ENCODE measurements at regions not wholly inside any gene's neighbourhood (a gene's known extent, or its start where the extent isn't known, plus 50 kb on each side); places are given as distances from the start of the nearest gene placed in this dataset.

- no peaks in the 10 kb centered on the region for H3K4me1 ChIP-seq (ENCODE audit: control extremely low read depth in 1 of 4, control insufficient read depth in 4 of 4, insufficient read depth in 4 of 4, low read length in 3 of 4)
- no peak for DNase-seq
- no peak overlapping the region for H3K27ac ChIP-seq (ENCODE audit: insufficient read depth in 1 of 2, low read depth in 1 of 2, low read length in 2 of 2, poor library complexity in 1 of 2, severe bottlenecking in 2 of 2)
- no peaks in the 10 kb centered on the region for H3K9me3 ChIP-seq (ENCODE audit: control extremely low read depth in 1 of 5, control insufficient read depth in 4 of 5, insufficient read depth in 2 of 5, low read depth in 1 of 5, low read length in 4 of 5)
- CTCF ChIA-PET = interaction anchor here (0.7 kb wide), 1 partner anchor 99 kb away, joined by 3 read pairs; no protein-coding TSS in a partner anchor
- H3K36me3 ChIP-seq (ENCODE audit: control insufficient read depth in 4 of 4, insufficient read depth in 4 of 4, low read length in 3 of 4) = no peaks in the 10 kb centered on the region
- peaks cover 0 to 4% (median 0%) of the 10 kb centered on the region in 5 experiments for H3K27me3 ChIP-seq (replicated peaks in 2 of 5; ENCODE audit: control insufficient read depth in 4 of 5, insufficient read depth in 5 of 5, low read length in 4 of 5)
- POLR2A ChIA-PET = no interaction called here
- WGBS (ENCODE audit: insufficient coverage) = no CpG with 5 or more reads among the region's 1 CpG
- H3K4me3 ChIP-seq (ENCODE audit: control insufficient read depth in 1 of 7, extremely low read depth in 1 of 7, insufficient read depth in 4 of 7, low read depth in 2 of 7, low read length in 6 of 7) = no peak overlapping the region
Measured at GRCh38 chrX:112313201-112313600, 230.6 kb upstream of the TRPC5 start.

GRCh38 chrX:112306027-112306426 lies 223.5 kb upstream of the TRPC5 start:
- ChIA-PET POLR2A (no interaction called here), CTCF (no interaction called here)
- no peaks in the 10 kb centered on the region for H3K9me3 ChIP-seq (ENCODE audit: control extremely low read depth in 1 of 5, control insufficient read depth in 4 of 5, insufficient read depth in 2 of 5, low read depth in 1 of 5, low read length in 4 of 5)
- 84% methylated on average over 2 of the region's 3 CpGs for WGBS (ENCODE audit: insufficient coverage)
- no peaks in the 10 kb centered on the region for H3K27me3 ChIP-seq (replicated peaks in 2 of 5; ENCODE audit: control insufficient read depth in 4 of 5, insufficient read depth in 5 of 5, low read length in 4 of 5)
- H3K4me3 ChIP-seq (ENCODE audit: control insufficient read depth in 1 of 7, extremely low read depth in 1 of 7, insufficient read depth in 4 of 7, low read depth in 2 of 7, low read length in 6 of 7) = no peak overlapping the region
- DNase-seq = no peak
- H3K27ac ChIP-seq (ENCODE audit: insufficient read depth in 1 of 2, low read depth in 1 of 2, low read length in 2 of 2, poor library complexity in 1 of 2, severe bottlenecking in 2 of 2) = no peak overlapping the region
- no peaks in the 10 kb centered on the region for H3K4me1 ChIP-seq (ENCODE audit: control extremely low read depth in 1 of 4, control insufficient read depth in 4 of 4, insufficient read depth in 4 of 4, low read length in 3 of 4)
- H3K36me3 ChIP-seq (ENCODE audit: control insufficient read depth in 4 of 4, insufficient read depth in 4 of 4, low read length in 3 of 4) = no peaks in the 10 kb centered on the region

GRCh38 chrX:112279940-112280339 lies 197.4 kb upstream of the TRPC5 start:
- no peaks in the 10 kb centered on the region for H3K36me3 ChIP-seq (ENCODE audit: control insufficient read depth in 4 of 4, insufficient read depth in 4 of 4, low read length in 3 of 4)
- H3K4me3 ChIP-seq (ENCODE audit: control insufficient read depth in 1 of 7, extremely low read depth in 1 of 7, insufficient read depth in 4 of 7, low read depth in 2 of 7, low read length in 6 of 7) = no peak overlapping the region
- H3K9me3 ChIP-seq (ENCODE audit: control extremely low read depth in 1 of 5, control insufficient read depth in 4 of 5, insufficient read depth in 2 of 5, low read depth in 1 of 5, low read length in 4 of 5) = no peaks in the 10 kb centered on the region
- no peaks in the 10 kb centered on the region for H3K4me1 ChIP-seq (ENCODE audit: control extremely low read depth in 1 of 4, control insufficient read depth in 4 of 4, insufficient read depth in 4 of 4, low read length in 3 of 4)
- no peak for DNase-seq
- H3K27me3 ChIP-seq (replicated peaks in 2 of 5; ENCODE audit: control insufficient read depth in 4 of 5, insufficient read depth in 5 of 5, low read length in 4 of 5) = no peaks in the 10 kb centered on the region
- no peak overlapping the region for H3K27ac ChIP-seq (ENCODE audit: insufficient read depth in 1 of 2, low read depth in 1 of 2, low read length in 2 of 2, poor library complexity in 1 of 2, severe bottlenecking in 2 of 2)
- CTCF ChIA-PET = no interaction called here
- WGBS (ENCODE audit: insufficient coverage) = no CpG with 5 or more reads among the region's 1 CpG
- POLR2A ChIA-PET = no interaction called here

- POLR2A ChIA-PET = no interaction called here
- CTCF ChIA-PET = no interaction called here
- DNase-seq = no peak
- H3K27ac ChIP-seq (ENCODE audit: insufficient read depth in 1 of 2, low read depth in 1 of 2, low read length in 2 of 2, poor library complexity in 1 of 2, severe bottlenecking in 2 of 2) = no peak overlapping the region
- H3K36me3 ChIP-seq (ENCODE audit: control insufficient read depth in 4 of 4, insufficient read depth in 4 of 4, low read length in 3 of 4) = no peaks in the 10 kb centered on the region
- H3K4me3 ChIP-seq (ENCODE audit: control insufficient read depth in 1 of 7, extremely low read depth in 1 of 7, insufficient read depth in 4 of 7, low read depth in 2 of 7, low read length in 6 of 7) = no peak overlapping the region
- no peaks in the 10 kb centered on the region for H3K27me3 ChIP-seq (replicated peaks in 2 of 5; ENCODE audit: control insufficient read depth in 4 of 5, insufficient read depth in 5 of 5, low read length in 4 of 5)
- 100% methylated on average over 2 of the region's 2 CpGs for WGBS (ENCODE audit: insufficient coverage)
- H3K9me3 ChIP-seq (ENCODE audit: control extremely low read depth in 1 of 5, control insufficient read depth in 4 of 5, insufficient read depth in 2 of 5, low read depth in 1 of 5, low read length in 4 of 5) = no peaks in the 10 kb centered on the region
- H3K4me1 ChIP-seq (ENCODE audit: control extremely low read depth in 1 of 4, control insufficient read depth in 4 of 4, insufficient read depth in 4 of 4, low read length in 3 of 4) = no peaks in the 10 kb centered on the region
Measured at GRCh38 chrX:112270991-112271390, 188.4 kb upstream of the TRPC5 start.

GRCh38 chrX:112266136-112266535 lies 183.6 kb upstream of the TRPC5 start:
- Histone ChIP-seq H3K27ac (ENCODE audit: insufficient read depth in 1 of 2, low read depth in 1 of 2, low read length in 2 of 2, poor library complexity in 1 of 2, severe bottlenecking in 2 of 2) (no peak overlapping the region), H3K9me3 (ENCODE audit: control extremely low read depth in 1 of 5, control insufficient read depth in 4 of 5, insufficient read depth in 2 of 5, low read depth in 1 of 5, low read length in 4 of 5) (no peaks in the 10 kb centered on the region), H3K36me3 (ENCODE audit: control insufficient read depth in 4 of 4, insufficient read depth in 4 of 4, low read length in 3 of 4) (no peaks in the 10 kb centered on the region), H3K4me1 (ENCODE audit: control extremely low read depth in 1 of 4, control insufficient read depth in 4 of 4, insufficient read depth in 4 of 4, low read length in 3 of 4) (no peaks in the 10 kb centered on the region), H3K27me3 (replicated peaks in 2 of 5; ENCODE audit: control insufficient read depth in 4 of 5, insufficient read depth in 5 of 5, low read length in 4 of 5) (no peaks in the 10 kb centered on the region), H3K4me3 (ENCODE audit: control insufficient read depth in 1 of 7, extremely low read depth in 1 of 7, insufficient read depth in 4 of 7, low read depth in 2 of 7, low read length in 6 of 7) (no peak overlapping the region)
- 67% methylated on average over 1 of the region's 2 CpGs for WGBS (ENCODE audit: insufficient coverage)
- ChIA-PET POLR2A (no interaction called here), CTCF (no interaction called here)
- DNase-seq = no peak

GRCh38 chrX:112259375-112259774 lies 176.8 kb upstream of the TRPC5 start:
- no peak overlapping the region for H3K27ac ChIP-seq (ENCODE audit: insufficient read depth in 1 of 2, low read depth in 1 of 2, low read length in 2 of 2, poor library complexity in 1 of 2, severe bottlenecking in 2 of 2)
- POLR2A ChIA-PET = no interaction called here
- peaks cover 0 to 2% (median 0%) of the 10 kb centered on the region in 5 experiments for H3K27me3 ChIP-seq (replicated peaks in 2 of 5; ENCODE audit: control insufficient read depth in 4 of 5, insufficient read depth in 5 of 5, low read length in 4 of 5)
- no peak overlapping the region for H3K4me3 ChIP-seq (ENCODE audit: control insufficient read depth in 1 of 7, extremely low read depth in 1 of 7, insufficient read depth in 4 of 7, low read depth in 2 of 7, low read length in 6 of 7)
- DNase-seq = no peak
- CTCF ChIA-PET = no interaction called here
- no peaks in the 10 kb centered on the region for H3K9me3 ChIP-seq (ENCODE audit: control extremely low read depth in 1 of 5, control insufficient read depth in 4 of 5, insufficient read depth in 2 of 5, low read depth in 1 of 5, low read length in 4 of 5)
- 60% methylated on average over 2 of the region's 3 CpGs for WGBS (ENCODE audit: insufficient coverage)
- H3K4me1 ChIP-seq (ENCODE audit: control extremely low read depth in 1 of 4, control insufficient read depth in 4 of 4, insufficient read depth in 4 of 4, low read length in 3 of 4) = no peaks in the 10 kb centered on the region
- no peaks in the 10 kb centered on the region for H3K36me3 ChIP-seq (ENCODE audit: control insufficient read depth in 4 of 4, insufficient read depth in 4 of 4, low read length in 3 of 4)

GRCh38 chrX:112254896-112255295 lies 172.3 kb upstream of the TRPC5 start:
- Histone ChIP-seq H3K27ac (ENCODE audit: insufficient read depth in 1 of 2, low read depth in 1 of 2, low read length in 2 of 2, poor library complexity in 1 of 2, severe bottlenecking in 2 of 2) (no peak overlapping the region), H3K27me3 (replicated peaks in 2 of 5; ENCODE audit: control insufficient read depth in 4 of 5, insufficient read depth in 5 of 5, low read length in 4 of 5) (peaks cover 0 to 5% (median 0%) of the 10 kb centered on the region in 5 experiments), H3K4me3 (ENCODE audit: control insufficient read depth in 1 of 7, extremely low read depth in 1 of 7, insufficient read depth in 4 of 7, low read depth in 2 of 7, low read length in 6 of 7) (no peak overlapping the region), H3K9me3 (ENCODE audit: control extremely low read depth in 1 of 5, control insufficient read depth in 4 of 5, insufficient read depth in 2 of 5, low read depth in 1 of 5, low read length in 4 of 5) (no peaks in the 10 kb centered on the region), H3K4me1 (ENCODE audit: control extremely low read depth in 1 of 4, control insufficient read depth in 4 of 4, insufficient read depth in 4 of 4, low read length in 3 of 4) (no peaks in the 10 kb centered on the region), H3K36me3 (ENCODE audit: control insufficient read depth in 4 of 4, insufficient read depth in 4 of 4, low read length in 3 of 4) (no peaks in the 10 kb centered on the region)
- 50% methylated on average over 2 of the region's 2 CpGs for WGBS (ENCODE audit: insufficient coverage)
- POLR2A ChIA-PET = no interaction called here
- CTCF ChIA-PET = no interaction called here
- no peak for DNase-seq
